NCI-H1694 treated with DMSO at 0.1 percent for 48 hours (cell line): ENCODE measurements at regions not wholly inside any gene's neighbourhood (a gene's known extent, or its start where the extent isn't known, plus 50 kb on each side); places are given as distances from the start of the nearest gene placed in this dataset.
"Not testable (repeated sequence)": the region's sequence is repeated elsewhere in the genome, so short reads cannot be mapped to it uniquely, and the experiment has no call there.

Experiments used
- DNase-seq: peaks from one replicate; lab custom pipeline; 2025; lab: John Stamatoyannopoulos, UW

GRCh38 chr1:181172082-181172481, 83.6 kb downstream of the IER5 start:
- DNase-seq, result no peak

- DNase-seq, result no peak
These were observed 85.4 kb downstream of the IER5 start for GRCh38 chr1:181173761-181174447.

- no peak for DNase-seq
These were observed 86.4 kb downstream of the IER5 start for GRCh38 chr1:181174861-181175260.

GRCh38 chr1:181175356-181175910, 86.9 kb downstream of the IER5 start:
- no peak for DNase-seq

GRCh38 chr1:181175955-181176354, 87.5 kb downstream of the IER5 start:
- DNase-seq, result no peak

GRCh38 chr1:181178241-181178879, 89.9 kb downstream of the IER5 start:
- DNase-seq, result no peak

GRCh38 chr1:181179279-181179986, 90.9 kb downstream of the IER5 start:
- no peak for DNase-seq

GRCh38 chr1:181179987-181180365, 91.5 kb downstream of the IER5 start:
- DNase-seq, result no peak

- peak; percentile 43 for DNase-seq
These were observed 92.0 kb downstream of the IER5 start for GRCh38 chr1:181180407-181181031.

GRCh38 chr1:181181792-181182585, 93.5 kb downstream of the IER5 start:
- DNase-seq, result no peak

- DNase-seq, result no peak
These were observed 96.1 kb downstream of the IER5 start for GRCh38 chr1:181184621-181185020.

GRCh38 chr1:181185461-181185860, 97.0 kb downstream of the IER5 start:
- no peak for DNase-seq

- not testable (repeated sequence) for DNase-seq
These were observed 97.6 kb downstream of the IER5 start for GRCh38 chr1:181186133-181186532.

GRCh38 chr1:181187337-181188126, 99.0 kb downstream of the IER5 start:
- no peak for DNase-seq

GRCh38 chr1:181189245-181189644, 100.7 kb downstream of the IER5 start:
- no peak for DNase-seq

GRCh38 chr1:181189691-181190363, 101.3 kb downstream of the IER5 start:
- peak; percentile 59 for DNase-seq

- peak; percentile 49 for DNase-seq
These were observed 102.0 kb downstream of the IER5 start for GRCh38 chr1:181190364-181191035.

GRCh38 chr1:181191494-181192040, 103.1 kb downstream of the IER5 start:
- no peak for DNase-seq

GRCh38 chr1:181192316-181192715, 103.8 kb downstream of the IER5 start:
- peak; percentile 29 for DNase-seq
